Mesendoderm (in vitro differentiated cells): ENCODE measurements at regions not wholly inside any gene's neighbourhood (a gene's known extent, or its start where the extent isn't known, plus 50 kb on each side); places are given as distances from the start of the nearest gene placed in this dataset.

ENCODE experiments used
- DNase-seq: peaks from one replicate; pipeline ENCODE4 v3.0.0; 2013
- H2AK5ac ChIP-seq: 2 replicates; pipeline ENCODE4 v1.6.1; 2013; ENCODE audit warnings: low read length, inconsistent platforms
- H2BK120ac ChIP-seq: 2 replicates; pipeline ENCODE4 v1.6.1; 2013; ENCODE audit warnings: low read depth, mild to moderate bottlenecking, low read length, moderate library complexity, mixed read lengths
- H2BK15ac ChIP-seq: replicated peaks from 2 replicates; pipeline ENCODE4 v1.6.1; 2013; ENCODE audit warnings: low read depth, mild to moderate bottlenecking, moderate library complexity
- H2BK5ac ChIP-seq: 2 replicates; pipeline ENCODE4 v1.6.1; 2013; ENCODE audit warnings: low read length, inconsistent platforms
- H3K18ac ChIP-seq: 2 replicates; pipeline ENCODE4 v1.6.1; 2013; ENCODE audit warnings: mild to moderate bottlenecking, low read length, mixed read lengths
- H3K23ac ChIP-seq: one replicate; pipeline ENCODE4 v1.6.1; 2013; ENCODE audit warnings: low read length
- H3K27ac ChIP-seq: 2 replicates; pipeline ENCODE4 v1.5.1; 2013; ENCODE audit warnings: low read depth, mild to moderate bottlenecking, inconsistent platforms, low read length, moderate library complexity
- H3K27me3 ChIP-seq: 2 replicates; pipeline ENCODE4 v1.6.1; 2013; ENCODE audit warnings: low read length, control low read depth, mild to moderate bottlenecking, inconsistent platforms; ENCODE audit not compliant: insufficient read depth, poor library complexity
- H3K36me3 ChIP-seq: 2 replicates; pipeline ENCODE4 v1.6.1; 2013; ENCODE audit warnings: low read length, inconsistent platforms; ENCODE audit not compliant: control insufficient read depth, insufficient read depth
- H3K4ac ChIP-seq: one replicate; pipeline ENCODE4 v1.6.1; 2013; ENCODE audit warnings: low read depth, mild to moderate bottlenecking, low read length, moderate library complexity
- H3K4me1 ChIP-seq: 2 replicates; pipeline ENCODE4 v1.6.1; 2013; ENCODE audit warnings: low read depth, low read length, inconsistent platforms; ENCODE audit not compliant: control insufficient read depth
- H3K4me2 ChIP-seq: 2 replicates; pipeline ENCODE4 v1.6.1; 2013; ENCODE audit warnings: low read length
- H3K4me3 ChIP-seq: 2 replicates; pipeline ENCODE4 v1.5.1; 2013; ENCODE audit warnings: mild to moderate bottlenecking, low read length
- H3K56ac ChIP-seq: one replicate; pipeline ENCODE4 v1.6.1; 2013; ENCODE audit warnings: low read length
- H3K79me1 ChIP-seq: 2 replicates; pipeline ENCODE4 v1.6.1; 2013; ENCODE audit warnings: low read length, inconsistent platforms
- H3K79me2 ChIP-seq: 2 replicates; pipeline ENCODE4 v1.6.1; 2013; ENCODE audit warnings: mild to moderate bottlenecking, low read length; ENCODE audit not compliant: control insufficient read depth, insufficient read depth
- H3K9ac ChIP-seq: 2 replicates; pipeline ENCODE4 v1.6.1; 2013; ENCODE audit warnings: low read length, inconsistent platforms
- H4K5ac ChIP-seq: one replicate; pipeline ENCODE4 v1.6.1; 2013; ENCODE audit warnings: low read length
- H4K8ac ChIP-seq: one replicate; pipeline ENCODE4 v1.6.1; 2013; ENCODE audit warnings: low read depth, mild to moderate bottlenecking, control low read depth, low read length, moderate library complexity
- WGBS: extraction: QIAGEN DNeasy Blood & Tissue Kit; methylation state at CpG from one replicate; pipeline ENCODE4 v1.1.7; 2013; ENCODE audit warnings: low lambda C conversion rate, missing lambda C conversion rate; ENCODE audit not compliant: insufficient coverage; ENCODE audit errors: extremely low coverage; 5-methylcytosine and 5-hydroxymethylcytosine counted together

- Histone ChIP-seq H3K36me3 (no peaks in the 10 kb centered on the region), H2AK5ac (no peak overlapping the region), H3K27me3 (no peaks in the 10 kb centered on the region), H3K79me2 (no peaks in the 10 kb centered on the region), H3K18ac (no peak overlapping the region), H3K27ac (no peak overlapping the region), H3K79me1 (no peaks in the 10 kb centered on the region), H2BK15ac (no peak overlapping the region), H4K5ac (no peak overlapping the region), H3K4me2 (no peak overlapping the region), H4K8ac (no peak overlapping the region), H3K56ac (no peak overlapping the region), H2BK120ac (no peak overlapping the region), H3K4me1 (no peaks in the 10 kb centered on the region), H3K4me3 (no peak overlapping the region), H2BK5ac (no peak overlapping the region), H3K9ac (no peak overlapping the region), H3K4ac (no peak overlapping the region), H3K23ac (no peak overlapping the region)
- WGBS: no CpG with 5 or more reads among the region's 3 CpGs
- DNase-seq: no peak
These were observed 133.7 kb upstream of the MAP1B start for GRCh38 chr5:71973563-71973962.

GRCh38 chr5:71974165-71974564, 133.1 kb upstream of the MAP1B start:
- no peaks in the 10 kb centered on the region for H3K4me1 ChIP-seq
- H3K9ac ChIP-seq: no peak overlapping the region

GRCh38 chr5:71974622-71975021, 132.7 kb upstream of the MAP1B start:
- no peak overlapping the region for H3K4ac ChIP-seq

More at GRCh38 chr5:71974165-71974564, 133.1 kb upstream of the MAP1B start:
- H3K4ac ChIP-seq: no peak overlapping the region
- no peaks in the 10 kb centered on the region for H3K27me3 ChIP-seq
- no peak overlapping the region for H2BK5ac ChIP-seq
- no peak for DNase-seq
- no peak overlapping the region for H3K27ac ChIP-seq
- no peak overlapping the region for H3K23ac ChIP-seq
- H3K4me2 ChIP-seq: no peak overlapping the region
- no peak overlapping the region for H4K8ac ChIP-seq
- no peak overlapping the region for H3K4me3 ChIP-seq
- no CpG with 5 or more reads among the region's 1 CpG for WGBS
- no peaks in the 10 kb centered on the region for H3K79me2 ChIP-seq
- H3K18ac ChIP-seq: no peak overlapping the region
- H3K79me1 ChIP-seq: no peaks in the 10 kb centered on the region
- H2BK120ac ChIP-seq: no peak overlapping the region
- H4K5ac ChIP-seq: no peak overlapping the region
- no peak overlapping the region for H3K56ac ChIP-seq
- H2BK15ac ChIP-seq: no peak overlapping the region
- no peak overlapping the region for H2AK5ac ChIP-seq
- no peaks in the 10 kb centered on the region for H3K36me3 ChIP-seq

GRCh38 chr5:71976449-71976848, 130.8 kb upstream of the MAP1B start:
- Histone ChIP-seq H3K4me1 (no peaks in the 10 kb centered on the region), H3K23ac (no peak overlapping the region), H3K18ac (no peak overlapping the region), H3K56ac (no peak overlapping the region), H3K79me2 (no peaks in the 10 kb centered on the region), H2BK5ac (no peak overlapping the region), H4K5ac (no peak overlapping the region), H3K79me1 (no peaks in the 10 kb centered on the region), H3K4ac (no peak overlapping the region), H4K8ac (no peak overlapping the region), H3K27me3 (no peaks in the 10 kb centered on the region), H3K4me2 (no peak overlapping the region), H3K4me3 (no peak overlapping the region), H3K36me3 (no peaks in the 10 kb centered on the region), H2BK15ac (no peak overlapping the region), H3K9ac (no peak overlapping the region), H3K27ac (no peak overlapping the region), H2BK120ac (no peak overlapping the region), H2AK5ac (no peak overlapping the region)
- WGBS: no CpG with 5 or more reads among the region's 3 CpGs
- DNase-seq: no peak

More at GRCh38 chr5:71974622-71975021, 132.7 kb upstream of the MAP1B start:
- Histone ChIP-seq H3K4me3 (no peak overlapping the region), H2BK5ac (no peak overlapping the region), H3K56ac (no peak overlapping the region), H3K18ac (no peak overlapping the region), H3K27me3 (no peaks in the 10 kb centered on the region), H2BK120ac (no peak overlapping the region), H2BK15ac (no peak overlapping the region), H4K5ac (no peak overlapping the region), H2AK5ac (no peak overlapping the region), H3K9ac (no peak overlapping the region), H3K36me3 (no peaks in the 10 kb centered on the region), H3K4me2 (no peak overlapping the region), H3K4me1 (no peaks in the 10 kb centered on the region), H3K79me1 (no peaks in the 10 kb centered on the region), H3K79me2 (no peaks in the 10 kb centered on the region), H3K23ac (no peak overlapping the region), H3K27ac (no peak overlapping the region), H4K8ac (no peak overlapping the region)
- no peak for DNase-seq
- no CpG with 5 or more reads among the region's 1 CpG for WGBS

- no peak overlapping the region for H3K18ac ChIP-seq
- no peak overlapping the region for H4K5ac ChIP-seq
- no peaks in the 10 kb centered on the region for H3K4me1 ChIP-seq
These were observed 130.0 kb upstream of the MAP1B start for GRCh38 chr5:71977311-71977710.

GRCh38 chr5:71978216-71978615, 129.1 kb upstream of the MAP1B start:
- Histone ChIP-seq H3K4me3 (no peak overlapping the region), H2AK5ac (no peak overlapping the region), H2BK15ac (no peak overlapping the region), H3K56ac (no peak overlapping the region), H3K27ac (no peak overlapping the region), H3K9ac (no peak overlapping the region), H3K4ac (no peak overlapping the region), H2BK120ac (no peak overlapping the region), H4K8ac (no peak overlapping the region), H3K79me2 (no peaks in the 10 kb centered on the region), H3K18ac (no peak overlapping the region), H3K79me1 (no peaks in the 10 kb centered on the region), H3K23ac (no peak overlapping the region), H4K5ac (no peak overlapping the region), H3K4me1 (no peaks in the 10 kb centered on the region), H3K4me2 (no peak overlapping the region), H3K27me3 (no peaks in the 10 kb centered on the region), H3K36me3 (no peaks in the 10 kb centered on the region), H2BK5ac (no peak overlapping the region)
- no CpG with 5 or more reads among the region's 1 CpG for WGBS
- DNase-seq: no peak

More at GRCh38 chr5:71977311-71977710, 130.0 kb upstream of the MAP1B start:
- no peak for DNase-seq
- H3K56ac ChIP-seq: no peak overlapping the region
- H2AK5ac ChIP-seq: no peak overlapping the region
- no peak overlapping the region for H2BK5ac ChIP-seq
- no peak overlapping the region for H3K27ac ChIP-seq
- H3K4me3 ChIP-seq: no peak overlapping the region
- H3K4me2 ChIP-seq: no peak overlapping the region
- no peak overlapping the region for H2BK15ac ChIP-seq
- H3K27me3 ChIP-seq: no peaks in the 10 kb centered on the region
- no peak overlapping the region for H2BK120ac ChIP-seq
- H3K23ac ChIP-seq: no peak overlapping the region
- H4K8ac ChIP-seq: no peak overlapping the region
- no peak overlapping the region for H3K4ac ChIP-seq
- no peak overlapping the region for H3K9ac ChIP-seq
- WGBS: no CpG with 5 or more reads among the region's 2 CpGs
- H3K79me1 ChIP-seq: no peaks in the 10 kb centered on the region
- H3K36me3 ChIP-seq: no peaks in the 10 kb centered on the region
- no peaks in the 10 kb centered on the region for H3K79me2 ChIP-seq
